GM23338 (cell line): ENCODE measurements at regions not wholly inside any gene's neighbourhood (a gene's known extent, or its start where the extent isn't known, plus 50 kb on each side); places are given as distances from the start of the nearest gene placed in this dataset.

ENCODE experiments used
- ATAC-seq: fragments of 200-7000 bp; cut with Tn5 transposase; 3 replicates; pipeline ENCODE4 v1.9.1; 2020
- DNase-seq: peaks from one replicate; pipeline ENCODE4 v3.0.0-alpha.2; 2015; ENCODE audit warnings: low spot score
- H2AFZ ChIP-seq: fragments of 200-600 bp; sonication (generic); 2 replicates; pipeline ENCODE4 v1.8.0; 2016; ENCODE audit warnings: antibody characterized with exemption, mild to moderate bottlenecking, moderate library complexity
- H3F3A ChIP-seq: fragments of 200-600 bp; sonication (generic); replicated peaks from 2 replicates; pipeline ENCODE4 v1.8.0; 2017; ENCODE audit warnings: antibody characterized with exemption, mixed run types, low read depth
- H3K27ac ChIP-seq: fragments of 200-600 bp; sonication (generic); 2 replicates; pipeline ENCODE4 v1.6.1; 2016; ENCODE audit warnings: low read depth
- H3K27me3 ChIP-seq: fragments of 200-600 bp; sonication (generic); 2 replicates; pipeline ENCODE4 v1.8.0; 2016; ENCODE audit warnings: mild to moderate bottlenecking, mixed run types, moderate library complexity; ENCODE audit not compliant: insufficient read depth
- H3K36me3 ChIP-seq: fragments of 200-600 bp; sonication (generic); 2 replicates; pipeline ENCODE4 v1.8.0; 2016; ENCODE audit warnings: mild to moderate bottlenecking; ENCODE audit not compliant: insufficient read depth
- H3K4me1 ChIP-seq: fragments of 200-600 bp; sonication (generic); 2 replicates; pipeline ENCODE4 v1.8.0; 2016; ENCODE audit warnings: mild to moderate bottlenecking, moderate library complexity; ENCODE audit not compliant: insufficient read depth
- H3K4me2 ChIP-seq: fragments of 200-600 bp; sonication (generic); 2 replicates; pipeline ENCODE4 v1.7.1; 2017; ENCODE audit warnings: mixed run types
- H3K4me3 ChIP-seq: fragments of 200-600 bp; sonication (generic); 2 replicates; pipeline ENCODE4 v1.6.1; 2016; ENCODE audit warnings: mixed run types
- H3K79me2 ChIP-seq: fragments of 200-600 bp; sonication (generic); replicated peaks from 2 replicates; pipeline ENCODE4 v1.8.0; 2017; ENCODE audit warnings: mild to moderate bottlenecking; ENCODE audit not compliant: insufficient read depth
- H3K9me2 ChIP-seq: fragments of 200-600 bp; sonication (generic); 2 replicates; pipeline ENCODE4 v1.8.0; 2017; ENCODE audit not compliant: insufficient read depth
- H4K20me1 ChIP-seq: fragments of 200-600 bp; sonication (generic); replicated peaks from 2 replicates; pipeline ENCODE4 v1.8.0; 2017; ENCODE audit warnings: mild to moderate bottlenecking; ENCODE audit not compliant: insufficient read depth
- H3K27ac Mint-ChIP-seq: 2 replicates; pipeline ENCODE4 v1.8.0; 2020; ENCODE audit warnings: inconsistent platforms, mild to moderate bottlenecking, moderate library complexity, mixed read lengths
- H3K27me3 Mint-ChIP-seq: 3 replicates; pipeline ENCODE4 v1.8.0; 2022; ENCODE audit warnings: low read depth, mild to moderate bottlenecking, moderate library complexity, mixed read lengths, inconsistent platforms; ENCODE audit not compliant: insufficient read depth, poor library complexity
- H3K36me3 Mint-ChIP-seq: 3 replicates; pipeline ENCODE4 v1.8.0; 2021; ENCODE audit warnings: low read depth, mild to moderate bottlenecking, inconsistent platforms, moderate library complexity, mixed read lengths
- H3K4me1 Mint-ChIP-seq: 3 replicates; pipeline ENCODE4 v1.8.0; 2020; ENCODE audit warnings: mild to moderate bottlenecking, inconsistent platforms, mixed read lengths
- H3K4me3 Mint-ChIP-seq: 3 replicates; pipeline ENCODE4 v1.8.0; 2021; ENCODE audit warnings: moderate library complexity, mild to moderate bottlenecking, inconsistent platforms, mixed read lengths
- H3K9me3 Mint-ChIP-seq: 3 replicates; pipeline ENCODE4 v1.8.0; 2020; ENCODE audit warnings: moderate library complexity, mild to moderate bottlenecking, inconsistent platforms, mixed read lengths
- CREB1 ChIP-seq: fragments of 250-450 bp; sonication (Bioruptor Pico); IDR thresholded peaks from 2 replicates; pipeline ENCODE4 v1.5.0; 2020; ENCODE audit warnings: low read depth, mild to moderate bottlenecking, moderate library complexity
- CTCF ChIP-seq, 2 experiments: fragments of 200-600 bp in 1 of 2; sonication (generic) in 1 of 2; conservative IDR thresholded peaks; 2 replicates each; pipeline versions ENCODE4 v1.5.1 to v1.6.1; 2016 to 2017; ENCODE audit warnings: antibody characterized with exemption in 2 of 2, low read depth in 2 of 2, mild to moderate bottlenecking in 2 of 2, moderate library complexity in 1 of 2
- EZH2phosphoT487 ChIP-seq: fragments of 200-600 bp; sonication (generic); IDR thresholded peaks from one replicate; pipeline ENCODE4 v1.8.1; 2018; ENCODE audit warnings: antibody characterized with exemption; ENCODE audit not compliant: unreplicated experiment
- STAT1 ChIP-seq: IDR thresholded peaks from one replicate; pipeline ENCODE4 v1.6.1; 2016; ENCODE audit warnings: antibody characterized with exemption; ENCODE audit not compliant: unreplicated experiment
- ZNF114 ChIP-seq: fragments of 250-450 bp; sonication (Bioruptor Pico); IDR thresholded peaks from 2 replicates; pipeline ENCODE4 v1.5.0; 2020; ENCODE audit warnings: mild to moderate bottlenecking, moderate library complexity
- ZNF331 ChIP-seq: fragments of 250-450 bp; sonication (Bioruptor Pico); IDR thresholded peaks from 2 replicates; pipeline ENCODE4 v1.5.0; 2020; ENCODE audit warnings: low read depth, mild to moderate bottlenecking, moderate library complexity
- TF ChIP-seq, protein P1 (sequence below): IDR thresholded peaks from 2 replicates; pipeline ENCODE4 v1.6.1; 2016; ENCODE audit warnings: antibody characterized with exemption

DNA sequence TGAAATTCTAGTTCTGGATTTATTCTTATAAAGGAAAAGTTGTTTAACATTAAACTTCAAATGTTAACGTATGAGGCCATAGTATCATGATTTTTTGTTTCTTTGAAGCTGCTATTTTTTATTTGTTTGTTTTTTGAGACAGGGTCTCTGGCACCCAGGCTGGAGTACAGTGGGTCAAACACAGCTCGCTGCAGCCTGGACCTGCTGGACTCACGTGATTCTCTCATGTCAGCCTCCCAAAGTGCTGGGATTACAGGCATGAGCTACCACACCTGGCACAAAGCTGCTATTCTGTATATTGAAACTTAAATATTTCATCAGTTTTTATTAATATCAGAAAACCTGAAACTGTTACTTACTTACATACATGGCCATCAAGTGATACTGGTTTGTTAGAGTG lies 89.5 kb upstream of the RPRM start:
- ATAC-seq (no peak), DNase-seq (no peak)
- H3K4me2 ChIP-seq = no peak overlapping the region
- TF ChIP-seq EZH2phosphoT487 = no peak
- TF ChIP-seq STAT1 = no peak
- TF ChIP-seq CREB1 (CRISPR knock-in tag) = no peak
- no peak for TF ChIP-seq ZNF114 (CRISPR knock-in tag)
- TF ChIP-seq, protein P1, sequence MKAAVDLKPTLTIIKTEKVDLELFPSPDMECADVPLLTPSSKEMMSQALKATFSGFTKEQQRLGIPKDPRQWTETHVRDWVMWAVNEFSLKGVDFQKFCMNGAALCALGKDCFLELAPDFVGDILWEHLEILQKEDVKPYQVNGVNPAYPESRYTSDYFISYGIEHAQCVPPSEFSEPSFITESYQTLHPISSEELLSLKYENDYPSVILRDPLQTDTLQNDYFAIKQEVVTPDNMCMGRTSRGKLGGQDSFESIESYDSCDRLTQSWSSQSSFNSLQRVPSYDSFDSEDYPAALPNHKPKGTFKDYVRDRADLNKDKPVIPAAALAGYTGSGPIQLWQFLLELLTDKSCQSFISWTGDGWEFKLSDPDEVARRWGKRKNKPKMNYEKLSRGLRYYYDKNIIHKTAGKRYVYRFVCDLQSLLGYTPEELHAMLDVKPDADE = no peak
- no peak overlapping the region for H3K4me3 Mint-ChIP-seq
- H2AFZ ChIP-seq = no peak overlapping the region
- no peaks in the 10 kb centered on the region for H3K9me2 ChIP-seq
- H3K36me3 ChIP-seq = no peaks in the 10 kb centered on the region
- H3K36me3 Mint-ChIP-seq = no peaks in the 10 kb centered on the region
- no peaks in the 10 kb centered on the region for H3F3A ChIP-seq
- H3K27ac ChIP-seq = no peak overlapping the region
- no peaks in the 10 kb centered on the region for H3K27me3 ChIP-seq
- no peak overlapping the region for H3K4me3 ChIP-seq
- no peaks in the 10 kb centered on the region for H4K20me1 ChIP-seq
- no peaks in the 10 kb centered on the region for H3K9me3 Mint-ChIP-seq
- no peaks in the 10 kb centered on the region for H3K27me3 Mint-ChIP-seq
- H3K4me1 ChIP-seq = peaks cover 11% of the 10 kb centered on the region
- peaks cover 18% of the 10 kb centered on the region for H3K4me1 Mint-ChIP-seq
- peak overlapping the region; percentile 43 for H3K27ac Mint-ChIP-seq
- no peaks in the 10 kb centered on the region for H3K79me2 ChIP-seq

DNA sequence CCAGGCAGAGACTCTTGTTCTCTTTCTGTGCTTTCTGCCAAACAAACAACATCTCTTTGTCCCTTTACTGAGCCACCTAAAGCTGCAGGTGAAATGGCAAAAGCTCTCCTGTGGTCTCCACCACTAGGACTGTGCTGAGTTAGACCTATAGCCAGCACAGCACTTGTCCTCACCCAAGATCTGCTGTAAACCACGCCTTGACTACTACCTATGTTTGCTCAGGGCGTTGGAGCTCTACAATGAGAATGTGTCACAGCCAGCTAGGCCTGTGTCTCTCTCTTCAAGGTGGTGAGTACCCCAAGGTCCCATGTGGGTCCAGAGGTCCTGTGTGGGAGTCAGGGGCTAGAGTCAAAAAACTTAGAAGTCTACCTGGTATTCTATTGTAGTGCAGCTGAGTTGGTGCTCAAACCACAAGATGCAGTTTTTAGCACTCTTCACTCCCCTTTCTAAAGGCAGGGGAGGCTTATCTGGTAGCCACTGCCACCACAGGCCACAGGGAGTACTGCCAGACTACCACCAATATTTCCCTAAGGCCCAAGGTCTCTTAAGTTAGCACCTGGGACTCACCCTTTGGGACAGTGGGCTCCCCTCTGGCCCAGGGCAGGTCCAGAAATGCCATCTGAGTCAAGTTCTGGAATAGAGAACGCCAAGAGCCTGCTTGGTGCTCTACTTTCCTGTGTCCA lies 96.8 kb upstream of the RPRM start:
- Mint-ChIP-seq H3K27me3 (peaks cover 2% of the 10 kb centered on the region), H3K9me3 (no peaks in the 10 kb centered on the region), H3K4me1 (no peaks in the 10 kb centered on the region), H3K4me3 (no peak overlapping the region), H3K36me3 (no peaks in the 10 kb centered on the region), H3K27ac (no peak overlapping the region; the same call in 1 of the 2 replicates)
- TF ChIP-seq ZNF331 (CRISPR knock-in tag) (no peak), CTCF (conservative IDR thresholded peaks at IDR 0.05; ENCODE audit: low read depth in 2 of 2) (peak in 1 of 2 experiments; percentile 13; a peak in 1 of 4 replicates)
- Histone ChIP-seq H3K27me3 (no peaks in the 10 kb centered on the region), H2AFZ (no peak overlapping the region), H4K20me1 (no peaks in the 10 kb centered on the region), H3K4me1 (no peaks in the 10 kb centered on the region), H3K79me2 (no peaks in the 10 kb centered on the region), H3K4me2 (no peak overlapping the region), H3F3A (no peaks in the 10 kb centered on the region), H3K9me2 (no peaks in the 10 kb centered on the region), H3K27ac (no peak overlapping the region), H3K36me3 (no peaks in the 10 kb centered on the region), H3K4me3 (no peak overlapping the region)
- peak; percentile 80 for ATAC-seq
- DNase-seq = peak; percentile 5

- no peaks in the 10 kb centered on the region for H3K9me2 ChIP-seq
- ATAC-seq (no peak; the same call in 2 of the 3 replicates), DNase-seq (peak; percentile 2)
- TF ChIP-seq CTCF (conservative IDR thresholded peaks at IDR 0.05; ENCODE audit: low read depth in 2 of 2) = peak; percentile 10 to 50; a peak in 2 of 4 replicates
- TF ChIP-seq, protein P1 = no peak
- no peaks in the 10 kb centered on the region for H3K4me1 ChIP-seq
- Mint-ChIP-seq H3K9me3 (peaks cover 33% of the 10 kb centered on the region), H3K27me3 (no peaks in the 10 kb centered on the region), H3K27ac (no peak overlapping the region), H3K36me3 (peaks cover 25% of the 10 kb centered on the region), H3K4me1 (no peaks in the 10 kb centered on the region), H3K4me3 (no peak overlapping the region)
- no peaks in the 10 kb centered on the region for H3F3A ChIP-seq
- no peaks in the 10 kb centered on the region for H3K79me2 ChIP-seq
- H3K27me3 ChIP-seq = no peaks in the 10 kb centered on the region
- H3K36me3 ChIP-seq = no peaks in the 10 kb centered on the region
- no peak overlapping the region for H2AFZ ChIP-seq
- no peak overlapping the region for H3K4me3 ChIP-seq
- H4K20me1 ChIP-seq = no peaks in the 10 kb centered on the region
- no peak overlapping the region for H3K27ac ChIP-seq
- H3K4me2 ChIP-seq = no peak overlapping the region
Measured at GRCh38 chr2:153584244-153584643, 105.7 kb upstream of the RPRM start.
